ENCODE measurements at regions not wholly inside any gene's neighbourhood (a gene's known extent, or its start where the extent isn't known, plus 50 kb on each side); places are given as distances from the start of the nearest gene placed in this dataset.

GRCh38 chr2:65564299-65564698 is 131.9 kb upstream of the SPRED2 start:
- ATAC-seq (ENCODE audit: low read depth): no peak
- Histone ChIP-seq H3K18ac (ENCODE audit: low read depth, low read length) (no peak overlapping the region), H3K14ac (replicated peaks; ENCODE audit: low read depth, low read length) (no peak overlapping the region), H2AFZ (replicated peaks; ENCODE audit: low read length, poor library complexity) (no peak overlapping the region), H4K20me1 (ENCODE audit: insufficient read depth, low read length) (no peaks in the 10 kb centered on the region), H3K27ac (ENCODE audit: insufficient read depth, low read length) (no peak overlapping the region), H3K56ac (ENCODE audit: extremely low read depth, insufficient read depth, low read length) (no peak overlapping the region), H2BK20ac (ENCODE audit: low read depth, low read length) (no peak overlapping the region), H2AK5ac (ENCODE audit: low read depth, low read length) (no peak overlapping the region), H3K4me1 (ENCODE audit: control insufficient read depth, insufficient read depth, low read length) (peaks cover 2% of the 10 kb centered on the region; the same call in 1 of the 2 replicates), H3K4me2 (ENCODE audit: low read depth, low read length) (no peak overlapping the region), H3K9ac (ENCODE audit: low read depth, low read length) (no peak overlapping the region), H3K4me3 (ENCODE audit: insufficient read depth, low read depth, low read length) (no peak overlapping the region), H2BK5ac (ENCODE audit: low read depth, low read length, poor library complexity, severe bottlenecking) (no peak overlapping the region), H3K4ac (ENCODE audit: low read depth, low read length) (no peak overlapping the region), H4K5ac (ENCODE audit: low read depth, low read length) (no peak overlapping the region), H4K8ac (ENCODE audit: low read depth in 2 of 2, low read length in 2 of 2) (no peak overlapping the region), H3K27me3 (ENCODE audit: control insufficient read depth, insufficient read depth, low read length) (peaks cover 2% of the 10 kb centered on the region; the same call in 1 of the 2 replicates), H3K9me1 (ENCODE audit: insufficient read depth, low read length) (0 out of 2 replicates have a peak, but pooled peaks cover 3% of the 10 kb centered on the region), H2BK120ac (ENCODE audit: low read depth, low read length) (no peak overlapping the region), H3K36me3 (ENCODE audit: control insufficient read depth, insufficient read depth, low read length) (no peaks in the 10 kb centered on the region), H2AK9ac (replicated peaks; ENCODE audit: low read depth, low read length, poor library complexity) (no peak overlapping the region), H2BK15ac (ENCODE audit: low read depth, low read length) (no peak overlapping the region), H3K9me3 (ENCODE audit: control insufficient read depth, insufficient read depth, low read length) (no peaks in the 10 kb centered on the region), H4K91ac (ENCODE audit: insufficient read depth, low read depth, low read length) (no peak overlapping the region), H3K79me1 (ENCODE audit: low read depth in 1 of 2, low read length in 2 of 2) (no peaks in the 10 kb centered on the region), H3K23ac (ENCODE audit: low read depth, low read length) (no peak overlapping the region)
- BruUV-seq (replicated peaks): no TSS peak
- in situ Hi-C loops (cut with MboI; ENCODE audit: low sequenced_read_pairs) (loop anchor here (25.0 kb wide), 1 partner anchor 502 kb away; the partner anchor contains the start of gene CEP68), dilution Hi-C loops (cut with HindIII; ENCODE audit: low sequenced_read_pairs, unreplicated experiment) (no loop called here), intact Hi-C loops (cut with micrococcal nuclease) (no loop called here)
- TF ChIP-seq CTCF (conservative IDR thresholded peaks at IDR 0.05; ENCODE audit: low read depth, low read length) (no peak), CHD1 (IDR thresholded peaks at IDR 0.05; ENCODE audit: low read depth, low read length) (no peak), RAD21 (IDR thresholded peaks at IDR 0.05; ENCODE audit: low read length) (no peak), USF2 (IDR thresholded peaks at IDR 0.05; ENCODE audit: low read depth, low read length) (no peak), MXI1 (IDR thresholded peaks at IDR 0.05; ENCODE audit: borderline replicate concordance, low read depth, low read length) (no peak), POLR2A (IDR thresholded peaks at IDR 0.05; ENCODE audit: low read depth, low read length) (no peak), SMC3 (IDR thresholded peaks at IDR 0.05; ENCODE audit: low read depth, low read length) (no peak), CEBPB (IDR thresholded peaks at IDR 0.05; ENCODE audit: low read depth, low read length) (no peak), MAZ (IDR thresholded peaks at IDR 0.05; ENCODE audit: borderline replicate concordance, low read depth, low read length) (no peak), ELK1 (IDR thresholded peaks at IDR 0.05; ENCODE audit: borderline replicate concordance, low read depth, low read length) (no peak), MAFK (IDR thresholded peaks at IDR 0.05; ENCODE audit: low read depth, low read length) (no peak), RCOR1 (IDR thresholded peaks at IDR 0.05; ENCODE audit: insufficient replicate concordance, low read length) (no peak), NFE2L2 (IDR thresholded peaks at IDR 0.05; ENCODE audit: low read depth, low read length) (no peak), BHLHE40 (IDR thresholded peaks at IDR 0.05; ENCODE audit: low read depth, low read length) (no peak)
- no peak for DNase-seq
- POLR2A ChIA-PET (ENCODE audit: unreplicated experiment): no interaction called here
- CTCF ChIA-PET: interaction anchor here (0.5 kb wide), 1 partner anchor 260 kb away, joined by 3 read pairs; no protein-coding TSS in a partner anchor
- 100% methylated on average over 3 of the region's 4 CpGs; no CpG with 5 or more reads in 1 of the 2 experiments for WGBS, 2 experiments (ENCODE audit: extremely low coverage in 2 of 2, insufficient read length in 1 of 2)

All from IMR-90 (cell line).